ENCODE measurements at regions not wholly inside any gene's neighbourhood (a gene's known extent, or its start where the extent isn't known, plus 50 kb on each side); places are given as distances from the start of the nearest gene placed in this dataset.
"Not testable (repeated sequence)": the region's sequence is repeated elsewhere in the genome, so short reads cannot be mapped to it uniquely, and the experiment has no call there.

GRCh38 chr7:69049326-69049725, 548.9 kb upstream of the AUTS2 start:
- DNase-seq (ENCODE audit: low spot score): no peak

GRCh38 chr7:69052447-69052846, 545.8 kb upstream of the AUTS2 start:
- DNase-seq (ENCODE audit: low spot score): no peak

GRCh38 chr7:69060516-69060915, 537.8 kb upstream of the AUTS2 start:
- DNase-seq (ENCODE audit: low spot score): no peak

- DNase-seq (ENCODE audit: low spot score): no peak
Observed at GRCh38 chr7:69062020-69062765, 536.1 kb upstream of the AUTS2 start.

- DNase-seq (ENCODE audit: low spot score): peak; percentile 46
Observed at GRCh38 chr7:69067397-69067796, 530.9 kb upstream of the AUTS2 start.

GRCh38 chr7:69070476-69070875, 527.8 kb upstream of the AUTS2 start:
- no peak for DNase-seq (ENCODE audit: low spot score)

- DNase-seq (ENCODE audit: low spot score): no peak
Observed at GRCh38 chr7:69076566-69076965, 521.7 kb upstream of the AUTS2 start.

- no peak for DNase-seq (ENCODE audit: low spot score)
Observed at GRCh38 chr7:69078997-69079769, 519.1 kb upstream of the AUTS2 start.

GRCh38 chr7:69087281-69087680, 511.0 kb upstream of the AUTS2 start:
- not testable (repeated sequence) for DNase-seq (ENCODE audit: low spot score)

- DNase-seq (ENCODE audit: low spot score): no peak
Observed at GRCh38 chr7:69088185-69088584, 510.1 kb upstream of the AUTS2 start.

- no peak for DNase-seq (ENCODE audit: low spot score)
Observed at GRCh38 chr7:69090936-69091335, 507.3 kb upstream of the AUTS2 start.

- no peak for DNase-seq (ENCODE audit: low spot score)
Observed at GRCh38 chr7:69091521-69091920, 506.8 kb upstream of the AUTS2 start.

GRCh38 chr7:69095127-69095526, 503.1 kb upstream of the AUTS2 start:
- no peak for DNase-seq (ENCODE audit: low spot score)

GRCh38 chr7:69095649-69096048, 502.6 kb upstream of the AUTS2 start:
- no peak for DNase-seq (ENCODE audit: low spot score)

GRCh38 chr7:69104023-69104422, 494.3 kb upstream of the AUTS2 start:
- no peak for DNase-seq (ENCODE audit: low spot score)

GRCh38 chr7:69105092-69105491, 493.2 kb upstream of the AUTS2 start:
- DNase-seq (ENCODE audit: low spot score): no peak

- DNase-seq (ENCODE audit: low spot score): no peak
Observed at GRCh38 chr7:69105981-69106380, 492.3 kb upstream of the AUTS2 start.

- DNase-seq (ENCODE audit: low spot score): not testable (repeated sequence)
Observed at GRCh38 chr7:69106449-69106848, 491.8 kb upstream of the AUTS2 start.

GRCh38 chr7:69106946-69107345, 491.3 kb upstream of the AUTS2 start:
- DNase-seq (ENCODE audit: low spot score): not testable (repeated sequence)

GRCh38 chr7:69108097-69108496, 490.2 kb upstream of the AUTS2 start:
- DNase-seq (ENCODE audit: low spot score): no peak

- no peak for DNase-seq (ENCODE audit: low spot score)
Observed at GRCh38 chr7:69109246-69109645, 489.0 kb upstream of the AUTS2 start.

GRCh38 chr7:69109879-69110278, 488.4 kb upstream of the AUTS2 start:
- DNase-seq (ENCODE audit: low spot score): no peak

GRCh38 chr7:69110450-69111050, 487.7 kb upstream of the AUTS2 start:
- DNase-seq (ENCODE audit: low spot score): no peak
